ENCODE measurements at regions not wholly inside any gene's neighbourhood (a gene's known extent, or its start where the extent isn't known, plus 50 kb on each side); places are given as distances from the start of the nearest gene placed in this dataset.

- no peaks in the 10 kb centered on the region for H3K4me1 ChIP-seq (ENCODE audit: low read depth)
- DNase-seq: no peak
- TF ChIP-seq, protein P1, sequence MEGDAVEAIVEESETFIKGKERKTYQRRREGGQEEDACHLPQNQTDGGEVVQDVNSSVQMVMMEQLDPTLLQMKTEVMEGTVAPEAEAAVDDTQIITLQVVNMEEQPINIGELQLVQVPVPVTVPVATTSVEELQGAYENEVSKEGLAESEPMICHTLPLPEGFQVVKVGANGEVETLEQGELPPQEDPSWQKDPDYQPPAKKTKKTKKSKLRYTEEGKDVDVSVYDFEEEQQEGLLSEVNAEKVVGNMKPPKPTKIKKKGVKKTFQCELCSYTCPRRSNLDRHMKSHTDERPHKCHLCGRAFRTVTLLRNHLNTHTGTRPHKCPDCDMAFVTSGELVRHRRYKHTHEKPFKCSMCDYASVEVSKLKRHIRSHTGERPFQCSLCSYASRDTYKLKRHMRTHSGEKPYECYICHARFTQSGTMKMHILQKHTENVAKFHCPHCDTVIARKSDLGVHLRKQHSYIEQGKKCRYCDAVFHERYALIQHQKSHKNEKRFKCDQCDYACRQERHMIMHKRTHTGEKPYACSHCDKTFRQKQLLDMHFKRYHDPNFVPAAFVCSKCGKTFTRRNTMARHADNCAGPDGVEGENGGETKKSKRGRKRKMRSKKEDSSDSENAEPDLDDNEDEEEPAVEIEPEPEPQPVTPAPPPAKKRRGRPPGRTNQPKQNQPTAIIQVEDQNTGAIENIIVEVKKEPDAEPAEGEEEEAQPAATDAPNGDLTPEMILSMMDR (IDR thresholded peaks at IDR 0.05): no peak
- intact Hi-C loops (cut with DNase I, micrococcal nuclease): no loop called here
- H3K4me3 ChIP-seq: no peak overlapping the region
- ATAC-seq: no peak
- H3K9me3 ChIP-seq: peaks cover 3% of the 10 kb centered on the region
- no peaks in the 10 kb centered on the region for H3K36me3 ChIP-seq (ENCODE audit: low read depth)
These were observed 101.2 kb upstream of the ATF7IP start for GRCh38 chr12:14264316-14264715.

DNA sequence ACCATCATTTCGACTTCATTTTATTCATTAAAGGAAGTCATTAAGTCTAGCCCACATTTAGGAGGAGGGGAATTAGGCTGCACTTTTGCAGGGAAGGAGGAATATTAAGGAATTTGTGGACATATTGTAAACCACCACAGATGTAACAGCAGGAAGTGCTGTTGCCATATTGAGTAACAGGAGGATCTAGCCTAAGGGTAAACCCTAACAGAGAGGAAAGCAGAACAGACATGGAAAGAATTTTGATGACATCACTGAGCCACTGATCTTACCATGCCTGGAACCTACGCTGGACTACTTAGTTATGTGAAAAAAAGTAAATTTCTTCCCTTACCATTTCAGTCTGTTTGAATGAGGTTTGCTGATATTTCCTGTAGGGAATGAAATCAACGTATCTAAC is 100.7 kb upstream of the ATF7IP start:
- DNase-seq (no peak), ATAC-seq (no peak)
- TF ChIP-seq, protein P1 (IDR thresholded peaks at IDR 0.05): no peak
- peaks cover 3% of the 10 kb centered on the region for H3K9me3 ChIP-seq
- H3K4me3 ChIP-seq: no peak overlapping the region
- H3K36me3 ChIP-seq (ENCODE audit: low read depth): no peaks in the 10 kb centered on the region
- no peaks in the 10 kb centered on the region for H3K4me1 ChIP-seq (ENCODE audit: low read depth)
- intact Hi-C loops (cut with DNase I, micrococcal nuclease): no loop called here

- DNase-seq (no peak), ATAC-seq (no peak)
- TF ChIP-seq, protein P1 (IDR thresholded peaks at IDR 0.05): no peak
- peaks cover 4% of the 10 kb centered on the region for H3K4me1 ChIP-seq (ENCODE audit: low read depth)
- no peak overlapping the region for H3K4me3 ChIP-seq
- no peaks in the 10 kb centered on the region for H3K36me3 ChIP-seq (ENCODE audit: low read depth)
- peaks cover 3% of the 10 kb centered on the region for H3K9me3 ChIP-seq
- intact Hi-C loops (cut with DNase I, micrococcal nuclease): no loop called here
These were observed 97.4 kb upstream of the ATF7IP start for GRCh38 chr12:14268120-14268515.

- ATAC-seq: no peak
These were observed 95.1 kb upstream of the ATF7IP start for GRCh38 chr12:14270392-14270791.

GRCh38 chr12:14272956-14273912 is 92.2 kb upstream of the ATF7IP start:
- intact Hi-C loops (cut with DNase I, micrococcal nuclease): no loop called here
- ATAC-seq (peak; percentile 86), DNase-seq (no peak)
- Histone ChIP-seq H3K9me3 (no peaks in the 10 kb centered on the region), H3K4me3 (no peak overlapping the region), H3K4me1 (ENCODE audit: low read depth) (peaks cover 11% of the 10 kb centered on the region), H3K36me3 (ENCODE audit: low read depth) (no peaks in the 10 kb centered on the region)
- TF ChIP-seq, protein P1 (IDR thresholded peaks at IDR 0.05): no peak

More at GRCh38 chr12:14270392-14270791, 95.1 kb upstream of the ATF7IP start:
- no peak overlapping the region for H3K4me3 ChIP-seq
- intact Hi-C loops (cut with DNase I, micrococcal nuclease): no loop called here
- no peaks in the 10 kb centered on the region for H3K36me3 ChIP-seq (ENCODE audit: low read depth)
- no peak for DNase-seq
- peaks cover 11% of the 10 kb centered on the region for H3K4me1 ChIP-seq (ENCODE audit: low read depth)
- TF ChIP-seq, protein P1 (IDR thresholded peaks at IDR 0.05): no peak
- no peaks in the 10 kb centered on the region for H3K9me3 ChIP-seq
